PFSK-1 (cell line): ENCODE measurements at regions not wholly inside any gene's neighbourhood (a gene's known extent, or its start where the extent isn't known, plus 50 kb on each side); places are given as distances from the start of the nearest gene placed in this dataset.

Source experiments
- FOXP2 ChIP-seq: optimal IDR thresholded peaks from 2 replicates; pipeline ENCODE3; 2011; ENCODE audit warnings: borderline replicate concordance, control low read depth, inconsistent platforms; ENCODE audit not compliant: insufficient read depth; ENCODE audit errors: extremely low read length, extremely low read depth
- POLR2AphosphoS5 ChIP-seq: IDR thresholded peaks from 2 replicates; pipeline ENCODE4 v1.6.1; 2012; ENCODE audit warnings: low read depth, mild to moderate bottlenecking, control low read depth, low read length, moderate library complexity
- SIN3A ChIP-seq: IDR thresholded peaks from 2 replicates; pipeline ENCODE4 v1.6.1; 2012; ENCODE audit warnings: mild to moderate bottlenecking, low read length, moderate library complexity, borderline replicate concordance; ENCODE audit not compliant: insufficient read depth
- TAF1 ChIP-seq: IDR thresholded peaks from 2 replicates; pipeline ENCODE4 v1.6.1; 2012; ENCODE audit warnings: low read length, control low read depth, borderline replicate concordance; ENCODE audit not compliant: insufficient read depth
- TF ChIP-seq, protein P1 (sequence below), 2 experiments: IDR thresholded peaks; 2 replicates each; pipeline versions ENCODE4 v1.6.1 to v1.8.0; 2011 to 2012; ENCODE audit warnings: low read depth in 2 of 2, low read length in 2 of 2, control low read depth in 1 of 2, inconsistent platforms in 1 of 2, mild to moderate bottlenecking in 1 of 2, moderate library complexity in 1 of 2; ENCODE audit not compliant: insufficient read depth in 1 of 2

DNA sequence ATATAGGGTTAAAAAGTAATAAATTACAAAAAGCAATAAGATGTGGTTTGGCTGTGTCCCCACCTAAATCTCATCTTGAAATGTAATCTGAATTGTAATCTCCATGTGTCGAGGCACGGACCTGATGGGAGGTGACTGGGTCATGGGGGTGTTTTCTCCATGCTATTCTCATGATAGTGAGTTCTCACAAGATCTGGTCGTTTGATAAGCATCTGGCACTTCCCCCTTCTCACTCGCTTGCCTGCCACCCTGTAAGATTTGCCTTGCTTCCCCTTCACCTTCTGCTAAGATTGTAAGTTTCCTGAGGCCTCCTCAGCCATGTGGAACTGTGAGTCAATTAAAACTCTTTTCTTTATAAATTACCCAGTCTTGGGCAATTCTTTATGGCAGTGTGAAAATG, 577.4 kb downstream of the TBC1D4 start:
- TF ChIP-seq, protein P1, sequence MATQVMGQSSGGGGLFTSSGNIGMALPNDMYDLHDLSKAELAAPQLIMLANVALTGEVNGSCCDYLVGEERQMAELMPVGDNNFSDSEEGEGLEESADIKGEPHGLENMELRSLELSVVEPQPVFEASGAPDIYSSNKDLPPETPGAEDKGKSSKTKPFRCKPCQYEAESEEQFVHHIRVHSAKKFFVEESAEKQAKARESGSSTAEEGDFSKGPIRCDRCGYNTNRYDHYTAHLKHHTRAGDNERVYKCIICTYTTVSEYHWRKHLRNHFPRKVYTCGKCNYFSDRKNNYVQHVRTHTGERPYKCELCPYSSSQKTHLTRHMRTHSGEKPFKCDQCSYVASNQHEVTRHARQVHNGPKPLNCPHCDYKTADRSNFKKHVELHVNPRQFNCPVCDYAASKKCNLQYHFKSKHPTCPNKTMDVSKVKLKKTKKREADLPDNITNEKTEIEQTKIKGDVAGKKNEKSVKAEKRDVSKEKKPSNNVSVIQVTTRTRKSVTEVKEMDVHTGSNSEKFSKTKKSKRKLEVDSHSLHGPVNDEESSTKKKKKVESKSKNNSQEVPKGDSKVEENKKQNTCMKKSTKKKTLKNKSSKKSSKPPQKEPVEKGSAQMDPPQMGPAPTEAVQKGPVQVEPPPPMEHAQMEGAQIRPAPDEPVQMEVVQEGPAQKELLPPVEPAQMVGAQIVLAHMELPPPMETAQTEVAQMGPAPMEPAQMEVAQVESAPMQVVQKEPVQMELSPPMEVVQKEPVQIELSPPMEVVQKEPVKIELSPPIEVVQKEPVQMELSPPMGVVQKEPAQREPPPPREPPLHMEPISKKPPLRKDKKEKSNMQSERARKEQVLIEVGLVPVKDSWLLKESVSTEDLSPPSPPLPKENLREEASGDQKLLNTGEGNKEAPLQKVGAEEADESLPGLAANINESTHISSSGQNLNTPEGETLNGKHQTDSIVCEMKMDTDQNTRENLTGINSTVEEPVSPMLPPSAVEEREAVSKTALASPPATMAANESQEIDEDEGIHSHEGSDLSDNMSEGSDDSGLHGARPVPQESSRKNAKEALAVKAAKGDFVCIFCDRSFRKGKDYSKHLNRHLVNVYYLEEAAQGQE (IDR thresholded peaks at IDR 0.05; ENCODE audit: insufficient read depth in 1 of 2, low read depth in 2 of 2, low read length in 2 of 2), result no peak
- no peak for TF ChIP-seq SIN3A
- TF ChIP-seq FOXP2, result no peak

DNA sequence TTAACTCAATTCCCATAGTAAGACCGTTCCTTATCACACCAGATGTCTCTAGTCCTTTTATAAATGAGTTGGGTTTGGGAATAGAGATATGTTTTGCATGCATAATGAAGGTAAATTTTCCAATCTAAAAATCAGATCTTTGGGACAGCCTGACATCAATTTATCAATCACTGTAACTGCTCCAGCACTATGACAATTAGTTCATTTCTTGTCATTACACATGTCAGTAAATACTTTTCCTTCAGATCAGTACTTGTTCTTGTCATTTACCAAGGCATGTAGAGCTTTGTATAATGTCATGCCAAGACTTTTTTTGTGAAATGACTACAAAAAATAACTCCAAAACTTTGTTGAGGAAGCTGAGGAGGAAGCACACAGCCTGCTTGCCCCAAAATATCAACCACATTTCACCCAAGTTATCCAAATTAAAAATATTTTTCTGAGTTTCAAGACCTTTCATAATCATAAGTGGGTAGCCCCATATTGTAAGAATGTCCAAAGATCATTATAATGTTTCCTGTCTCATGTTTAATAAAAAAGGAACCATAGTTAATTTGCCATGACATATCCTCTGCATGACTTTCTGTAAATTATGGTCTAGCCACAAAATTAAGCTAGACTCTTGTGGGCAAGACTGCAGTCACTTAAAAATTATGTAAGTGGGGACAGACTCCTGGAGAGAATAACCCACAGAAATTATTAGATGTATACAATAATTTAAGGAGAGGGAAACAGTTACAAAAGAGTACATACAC, 586.8 kb downstream of the TBC1D4 start:
- no peak for TF ChIP-seq POLR2AphosphoS5
- TF ChIP-seq, protein P1 (IDR thresholded peaks at IDR 0.05; ENCODE audit: insufficient read depth in 1 of 2, low read depth in 2 of 2, low read length in 2 of 2), result no peak
- no peak for TF ChIP-seq FOXP2
- no peak for TF ChIP-seq TAF1
- TF ChIP-seq SIN3A, result no peak

DNA sequence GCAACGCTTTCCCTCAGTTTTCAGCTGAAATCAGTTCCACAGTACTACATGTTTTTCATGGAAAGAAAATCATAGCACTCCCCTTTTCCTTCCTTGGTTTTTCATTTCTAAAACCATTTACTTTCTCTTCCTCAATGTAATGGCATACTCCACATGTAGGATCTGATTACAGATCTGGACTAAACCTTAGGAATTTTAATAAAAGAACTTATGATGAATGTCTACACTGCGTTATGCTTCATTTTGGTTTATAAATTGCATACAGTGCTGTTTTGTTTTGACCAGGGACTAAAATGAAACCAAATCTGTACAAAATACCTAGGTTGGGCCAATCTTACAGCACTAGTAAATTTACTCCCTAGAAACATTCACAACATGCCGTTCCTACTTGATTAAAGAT, 589.9 kb downstream of the TBC1D4 start:
- TF ChIP-seq, protein P1 (IDR thresholded peaks at IDR 0.05; ENCODE audit: insufficient read depth in 1 of 2, low read depth in 2 of 2, low read length in 2 of 2), result no peak
- no peak for TF ChIP-seq TAF1
- no peak for TF ChIP-seq FOXP2
- TF ChIP-seq SIN3A, result no peak
- no peak for TF ChIP-seq POLR2AphosphoS5

GRCh38 chr13:74891610-74892009, 590.4 kb downstream of the TBC1D4 start:
- TF ChIP-seq SIN3A, result no peak

DNA sequence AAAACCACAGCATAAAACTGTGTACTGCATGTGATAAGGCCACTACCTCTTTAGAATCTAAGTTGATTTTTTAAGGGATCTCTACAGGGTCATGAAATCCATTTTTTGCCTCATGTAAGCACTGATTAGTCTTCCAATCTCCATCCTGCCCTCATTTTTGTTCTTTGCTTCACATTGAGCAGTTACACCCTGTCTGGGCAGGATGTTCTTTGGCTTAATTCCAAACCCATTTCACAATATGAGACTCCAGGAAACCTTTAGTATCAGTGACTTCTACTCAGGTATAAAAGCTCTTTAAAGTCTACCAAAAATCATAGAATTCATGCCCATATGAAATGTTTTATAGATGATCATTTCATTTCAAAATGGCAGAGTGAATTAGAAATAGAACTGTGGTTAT, 592.6 kb downstream of the TBC1D4 start:
- TF ChIP-seq, protein P1 (IDR thresholded peaks at IDR 0.05; ENCODE audit: insufficient read depth in 1 of 2, low read depth in 2 of 2, low read length in 2 of 2), result no peak
- TF ChIP-seq POLR2AphosphoS5, result no peak
- no peak for TF ChIP-seq SIN3A
- TF ChIP-seq TAF1, result no peak
- no peak for TF ChIP-seq FOXP2
